Activated T-helper 1 cell treated with anti-CD3 and anti-CD28 coated beads, Interleukin-12 subunit alpha, Interleukin-12 subunit beta, Interleukin-2, Interleukin-4 antibody, amounts not matched to agents 30 ng/mL and 10 ng/mL and 1 ng/mL, durations not matched to agents 14 hours and 24 hours and 36 hours (primary cell): ENCODE measurements at regions not wholly inside any gene's neighbourhood (a gene's known extent, or its start where the extent isn't known, plus 50 kb on each side); places are given as distances from the start of the nearest gene placed in this dataset.

Experiments
- DNase-seq: peaks from one replicate; pipeline ENCODE4 v3.0.0; 2021; ENCODE audit warnings: low spot score
- H3K27ac Mint-ChIP-seq: one replicate; pipeline ENCODE4 v1.8.0; 2021; ENCODE audit warnings: mild to moderate bottlenecking, mixed read lengths
- H3K27me3 Mint-ChIP-seq: one replicate; pipeline ENCODE4 v1.8.0; 2022; ENCODE audit warnings: mild to moderate bottlenecking, moderate library complexity, mixed read lengths; ENCODE audit not compliant: insufficient read depth
- H3K36me3 Mint-ChIP-seq: one replicate; pipeline ENCODE4 v1.8.0; 2021; ENCODE audit warnings: low read depth, mixed read lengths
- H3K4me1 Mint-ChIP-seq: one replicate; pipeline ENCODE4 v1.8.0; 2021; ENCODE audit warnings: low read depth, mixed read lengths
- H3K4me3 Mint-ChIP-seq: one replicate; pipeline ENCODE4 v1.8.0; 2021; ENCODE audit warnings: mild to moderate bottlenecking, moderate library complexity, mixed read lengths
- H3K9me3 Mint-ChIP-seq: one replicate; pipeline ENCODE4 v1.8.0; 2021; ENCODE audit warnings: mixed read lengths
- intact Hi-C: fragments of 100-400 bp; cut with micrococcal nuclease; formaldehyde crosslinking; loops from one replicate; pipeline ENCODE4 v1.15.1; 2024

GRCh38 chr10:83352588-83352987 is 786.7 kb upstream of the GHITM start:
- no peaks in the 10 kb centered on the region for H3K27me3 Mint-ChIP-seq
- no peak overlapping the region for H3K27ac Mint-ChIP-seq
- intact Hi-C loops: no loop called here
- H3K4me1 Mint-ChIP-seq: no peaks in the 10 kb centered on the region
- no peak for DNase-seq
- no peaks in the 10 kb centered on the region for H3K36me3 Mint-ChIP-seq
- H3K4me3 Mint-ChIP-seq: no peak overlapping the region
- peaks cover 7% of the 10 kb centered on the region for H3K9me3 Mint-ChIP-seq

DNA sequence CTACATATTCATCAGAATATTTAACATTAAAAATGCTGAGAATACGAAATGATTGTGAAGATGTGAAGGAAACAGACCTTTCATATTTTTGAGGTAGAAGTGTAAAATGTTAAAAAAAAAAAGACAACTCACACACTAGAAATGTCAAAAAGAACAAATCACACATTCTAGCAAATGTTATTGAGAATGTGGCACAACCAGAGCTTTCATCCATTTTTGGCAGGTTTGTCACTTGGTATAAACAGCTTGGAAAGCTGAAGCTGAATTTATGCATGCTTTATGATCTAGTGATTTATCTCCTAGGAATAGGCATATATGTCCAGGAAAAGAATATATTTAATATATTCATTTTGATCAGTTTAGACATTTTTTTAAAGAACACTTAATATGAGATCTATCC is 784.9 kb upstream of the GHITM start:
- H3K27ac Mint-ChIP-seq: no peak overlapping the region
- no peaks in the 10 kb centered on the region for H3K4me1 Mint-ChIP-seq
- no peaks in the 10 kb centered on the region for H3K27me3 Mint-ChIP-seq
- peaks cover 7% of the 10 kb centered on the region for H3K9me3 Mint-ChIP-seq
- DNase-seq: no peak
- H3K36me3 Mint-ChIP-seq: no peaks in the 10 kb centered on the region
- H3K4me3 Mint-ChIP-seq: no peak overlapping the region
- intact Hi-C loops: no loop called here

- Mint-ChIP-seq H3K36me3 (no peaks in the 10 kb centered on the region), H3K4me1 (no peaks in the 10 kb centered on the region), H3K27me3 (no peaks in the 10 kb centered on the region)
Observed at GRCh38 chr10:83357004-83357403, 782.3 kb upstream of the GHITM start.

GRCh38 chr10:83357627-83358026 is 781.7 kb upstream of the GHITM start:
- Mint-ChIP-seq H3K4me1 (no peaks in the 10 kb centered on the region), H3K36me3 (no peaks in the 10 kb centered on the region), H3K4me3 (no peak overlapping the region), H3K9me3 (peaks cover 4% of the 10 kb centered on the region), H3K27me3 (no peaks in the 10 kb centered on the region), H3K27ac (no peak overlapping the region)
- intact Hi-C loops: no loop called here
- no peak for DNase-seq

More at GRCh38 chr10:83357004-83357403, 782.3 kb upstream of the GHITM start:
- intact Hi-C loops: no loop called here
- no peak for DNase-seq
- no peak overlapping the region for H3K27ac Mint-ChIP-seq
- peaks cover 4% of the 10 kb centered on the region for H3K9me3 Mint-ChIP-seq
- H3K4me3 Mint-ChIP-seq: no peak overlapping the region

GRCh38 chr10:83367036-83367435 is 772.3 kb upstream of the GHITM start:
- no peak for DNase-seq
- Mint-ChIP-seq H3K9me3 (peaks cover 15% of the 10 kb centered on the region), H3K27ac (no peak overlapping the region), H3K4me3 (no peak overlapping the region), H3K4me1 (no peaks in the 10 kb centered on the region), H3K36me3 (no peaks in the 10 kb centered on the region), H3K27me3 (no peaks in the 10 kb centered on the region)
- intact Hi-C loops: no loop called here

DNA sequence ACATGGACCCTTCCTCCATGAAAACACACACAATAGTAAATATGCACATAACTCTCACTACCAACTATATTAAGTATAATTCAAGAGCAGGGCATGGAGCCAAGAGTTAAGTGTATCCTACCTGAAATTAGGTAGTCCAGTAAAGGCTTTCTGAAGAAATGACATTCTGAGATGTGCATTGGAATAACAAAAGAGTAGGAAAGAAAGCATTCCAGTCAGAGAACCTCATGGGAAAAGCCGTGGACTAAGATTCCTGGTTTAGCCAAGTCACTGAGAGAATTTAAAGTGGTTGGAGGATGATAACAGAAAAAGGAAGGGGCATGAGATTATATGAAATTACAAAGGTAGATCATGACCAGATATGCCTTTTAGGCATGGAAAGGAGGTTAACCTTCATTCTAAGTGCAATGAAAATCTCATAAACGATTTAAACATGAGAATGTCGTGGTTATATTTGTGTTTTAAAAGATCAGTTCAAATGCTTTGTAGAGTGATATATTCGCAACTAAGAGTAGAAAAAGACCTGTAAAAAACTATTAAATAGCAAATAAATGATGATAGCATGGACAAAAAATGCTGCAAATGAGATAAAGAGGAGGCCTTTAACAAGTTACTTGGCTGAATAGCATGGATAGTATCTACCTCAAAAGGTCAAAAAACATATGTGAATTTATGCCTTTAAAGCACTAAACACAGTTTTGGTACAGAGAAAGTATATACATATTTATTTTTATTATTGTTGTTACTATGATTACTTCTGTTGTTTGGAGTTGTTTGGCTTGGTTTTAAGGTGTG is 767.4 kb upstream of the GHITM start:
- intact Hi-C loops: no loop called here
- Mint-ChIP-seq H3K4me1 (no peaks in the 10 kb centered on the region), H3K27me3 (no peaks in the 10 kb centered on the region), H3K9me3 (peaks cover 11% of the 10 kb centered on the region), H3K27ac (no peak overlapping the region), H3K36me3 (no peaks in the 10 kb centered on the region), H3K4me3 (no peak overlapping the region)
- DNase-seq: no peak

- Mint-ChIP-seq H3K27ac (no peak overlapping the region), H3K36me3 (no peaks in the 10 kb centered on the region), H3K4me1 (no peaks in the 10 kb centered on the region), H3K4me3 (no peak overlapping the region), H3K27me3 (no peaks in the 10 kb centered on the region), H3K9me3 (peaks cover 11% of the 10 kb centered on the region)
- intact Hi-C loops: no loop called here
- DNase-seq: no peak
Observed at GRCh38 chr10:83372646-83373045, 766.7 kb upstream of the GHITM start.

DNA sequence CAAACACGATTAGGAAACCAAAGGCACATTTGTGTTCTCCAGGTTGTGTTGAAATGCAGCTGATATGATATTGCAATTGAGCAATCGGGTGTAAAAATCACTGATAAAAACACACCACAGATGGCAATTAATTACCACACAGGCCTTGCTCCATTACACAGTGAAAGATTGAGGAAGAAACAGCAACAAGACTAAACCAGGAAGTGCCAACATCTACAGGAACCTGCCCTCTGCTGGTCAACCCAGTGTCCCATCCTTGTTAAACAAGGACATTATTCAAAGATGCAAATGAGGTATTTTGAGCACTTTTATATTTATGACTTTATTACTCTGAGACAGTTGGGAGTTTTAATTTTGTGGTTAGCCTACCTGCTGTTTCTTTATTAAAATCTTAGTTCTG is 765.6 kb upstream of the GHITM start:
- Mint-ChIP-seq H3K4me3 (no peak overlapping the region), H3K36me3 (no peaks in the 10 kb centered on the region), H3K4me1 (no peaks in the 10 kb centered on the region), H3K27me3 (no peaks in the 10 kb centered on the region), H3K9me3 (peaks cover 11% of the 10 kb centered on the region), H3K27ac (no peak overlapping the region)
- DNase-seq: no peak
- intact Hi-C loops: no loop called here

GRCh38 chr10:83374741-83375140 is 764.6 kb upstream of the GHITM start:
- peaks cover 15% of the 10 kb centered on the region for H3K9me3 Mint-ChIP-seq
- no peak overlapping the region for H3K4me3 Mint-ChIP-seq
- H3K36me3 Mint-ChIP-seq: no peaks in the 10 kb centered on the region
- no peak overlapping the region for H3K27ac Mint-ChIP-seq
- H3K4me1 Mint-ChIP-seq: no peaks in the 10 kb centered on the region
- H3K27me3 Mint-ChIP-seq: no peaks in the 10 kb centered on the region
- no peak for DNase-seq
- intact Hi-C loops: no loop called here

GRCh38 chr10:83375274-83375673 is 764.0 kb upstream of the GHITM start:
- no peak for DNase-seq
- H3K27me3 Mint-ChIP-seq: no peaks in the 10 kb centered on the region
- no peaks in the 10 kb centered on the region for H3K36me3 Mint-ChIP-seq
- H3K27ac Mint-ChIP-seq: no peak overlapping the region
- peaks cover 14% of the 10 kb centered on the region for H3K9me3 Mint-ChIP-seq
- intact Hi-C loops: no loop called here
- no peaks in the 10 kb centered on the region for H3K4me1 Mint-ChIP-seq
- no peak overlapping the region for H3K4me3 Mint-ChIP-seq

GRCh38 chr10:83397806-83398205 is 741.5 kb upstream of the GHITM start:
- H3K4me1 Mint-ChIP-seq: no peaks in the 10 kb centered on the region
- no peak overlapping the region for H3K4me3 Mint-ChIP-seq
- no peak overlapping the region for H3K27ac Mint-ChIP-seq
- no peaks in the 10 kb centered on the region for H3K27me3 Mint-ChIP-seq
- H3K36me3 Mint-ChIP-seq: no peaks in the 10 kb centered on the region
- intact Hi-C loops: no loop called here
- DNase-seq: no peak
- peaks cover 4% of the 10 kb centered on the region for H3K9me3 Mint-ChIP-seq

DNA sequence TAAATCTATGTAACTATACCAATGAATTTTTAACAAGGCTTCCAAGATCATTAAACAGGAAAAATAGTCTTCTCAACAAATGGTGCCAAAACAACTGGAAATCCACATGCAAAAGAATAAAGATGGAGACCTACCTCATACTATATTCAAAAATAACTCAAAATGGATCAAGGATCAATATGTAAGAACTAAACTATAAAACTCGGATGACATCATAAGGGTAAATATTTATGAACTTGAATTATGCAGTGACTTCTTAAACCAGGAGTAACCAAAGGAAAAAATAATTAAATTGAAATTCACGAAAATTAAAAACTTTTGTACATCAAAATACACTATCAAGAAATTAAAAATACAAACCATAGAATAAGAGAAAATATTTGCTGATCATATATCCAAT is 728.7 kb upstream of the GHITM start:
- intact Hi-C loops: no loop called here
- no peaks in the 10 kb centered on the region for H3K36me3 Mint-ChIP-seq
- peaks cover 3% of the 10 kb centered on the region for H3K9me3 Mint-ChIP-seq
- H3K4me3 Mint-ChIP-seq: no peak overlapping the region
- no peaks in the 10 kb centered on the region for H3K4me1 Mint-ChIP-seq
- DNase-seq: no peak
- H3K27me3 Mint-ChIP-seq: no peaks in the 10 kb centered on the region
- no peak overlapping the region for H3K27ac Mint-ChIP-seq

DNA sequence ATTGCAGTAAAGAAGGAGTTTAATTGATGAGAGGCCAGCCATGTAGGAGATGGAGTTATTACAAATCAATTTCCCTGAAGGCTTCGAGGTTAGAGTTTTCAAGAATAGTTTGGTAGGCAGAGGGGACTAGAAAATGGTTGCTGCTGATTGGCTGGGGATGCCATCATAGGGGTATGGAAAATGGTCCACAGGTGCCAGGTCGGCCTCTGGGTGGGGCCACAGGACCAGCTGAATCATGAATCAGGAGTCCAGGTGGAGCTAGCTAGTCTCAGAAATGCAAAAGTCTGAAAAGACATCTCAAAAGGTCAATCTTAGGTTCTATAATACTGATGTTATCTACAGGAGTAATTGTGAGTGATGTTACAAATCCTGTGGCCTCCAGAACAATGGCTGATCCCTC is 714.0 kb upstream of the GHITM start:
- H3K27me3 Mint-ChIP-seq: no peaks in the 10 kb centered on the region
- intact Hi-C loops: no loop called here
- H3K4me1 Mint-ChIP-seq: no peaks in the 10 kb centered on the region
- H3K36me3 Mint-ChIP-seq: no peaks in the 10 kb centered on the region
- DNase-seq: no peak
- H3K9me3 Mint-ChIP-seq: peaks cover 4% of the 10 kb centered on the region
- H3K27ac Mint-ChIP-seq: no peak overlapping the region
- H3K4me3 Mint-ChIP-seq: no peak overlapping the region

- Mint-ChIP-seq H3K4me3 (no peak overlapping the region), H3K27ac (no peak overlapping the region)
- intact Hi-C loops: no loop called here
Observed at GRCh38 chr10:83427101-83427500, 712.2 kb upstream of the GHITM start.

More at GRCh38 chr10:83427101-83427500, 712.2 kb upstream of the GHITM start:
- H3K9me3 Mint-ChIP-seq: peaks cover 4% of the 10 kb centered on the region
- H3K27me3 Mint-ChIP-seq: no peaks in the 10 kb centered on the region
- H3K36me3 Mint-ChIP-seq: no peaks in the 10 kb centered on the region
- no peak for DNase-seq
- H3K4me1 Mint-ChIP-seq: no peaks in the 10 kb centered on the region
